Osteocyte (in vitro differentiated cells): ENCODE measurements at regions not wholly inside any gene's neighbourhood (a gene's known extent, or its start where the extent isn't known, plus 50 kb on each side); places are given as distances from the start of the nearest gene placed in this dataset.
A peak's percentile ranks its signal among the peaks of the same experiment; 100 is the strongest.

Source experiments
- DNase-seq: peaks from one replicate; pipeline ENCODE4 v3.0.0; 2021; ENCODE audit warnings: mixed read lengths; ENCODE audit not compliant: unreplicated experiment; ENCODE audit errors: extremely low spot score
- H3K27ac Mint-ChIP-seq: one replicate; pipeline ENCODE4 v1.8.0; 2021; ENCODE audit warnings: mild to moderate bottlenecking, mixed read lengths; ENCODE audit not compliant: unreplicated experiment
- H3K27me3 Mint-ChIP-seq: one replicate; pipeline ENCODE4 v1.8.0; 2021; ENCODE audit warnings: mixed read lengths; ENCODE audit not compliant: unreplicated experiment
- H3K36me3 Mint-ChIP-seq: one replicate; pipeline ENCODE4 v1.8.0; 2021; ENCODE audit warnings: mixed read lengths; ENCODE audit not compliant: unreplicated experiment
- H3K4me1 Mint-ChIP-seq: one replicate; pipeline ENCODE4 v1.8.0; 2021; ENCODE audit warnings: mixed read lengths; ENCODE audit not compliant: unreplicated experiment
- H3K4me3 Mint-ChIP-seq: one replicate; pipeline ENCODE4 v1.8.0; 2021; ENCODE audit warnings: mild to moderate bottlenecking, moderate library complexity, mixed read lengths; ENCODE audit not compliant: unreplicated experiment
- H3K9me3 Mint-ChIP-seq: one replicate; pipeline ENCODE4 v1.8.0; 2021; ENCODE audit warnings: mixed read lengths; ENCODE audit not compliant: unreplicated experiment
- TF ChIP-seq, protein P1 (sequence below): fragments of 200-600 bp; sonication (generic); IDR thresholded peaks from 2 replicates; pipeline ENCODE4 v1.5.0; 2021; ENCODE audit warnings: antibody characterized with exemption, mild to moderate bottlenecking, moderate library complexity

DNA sequence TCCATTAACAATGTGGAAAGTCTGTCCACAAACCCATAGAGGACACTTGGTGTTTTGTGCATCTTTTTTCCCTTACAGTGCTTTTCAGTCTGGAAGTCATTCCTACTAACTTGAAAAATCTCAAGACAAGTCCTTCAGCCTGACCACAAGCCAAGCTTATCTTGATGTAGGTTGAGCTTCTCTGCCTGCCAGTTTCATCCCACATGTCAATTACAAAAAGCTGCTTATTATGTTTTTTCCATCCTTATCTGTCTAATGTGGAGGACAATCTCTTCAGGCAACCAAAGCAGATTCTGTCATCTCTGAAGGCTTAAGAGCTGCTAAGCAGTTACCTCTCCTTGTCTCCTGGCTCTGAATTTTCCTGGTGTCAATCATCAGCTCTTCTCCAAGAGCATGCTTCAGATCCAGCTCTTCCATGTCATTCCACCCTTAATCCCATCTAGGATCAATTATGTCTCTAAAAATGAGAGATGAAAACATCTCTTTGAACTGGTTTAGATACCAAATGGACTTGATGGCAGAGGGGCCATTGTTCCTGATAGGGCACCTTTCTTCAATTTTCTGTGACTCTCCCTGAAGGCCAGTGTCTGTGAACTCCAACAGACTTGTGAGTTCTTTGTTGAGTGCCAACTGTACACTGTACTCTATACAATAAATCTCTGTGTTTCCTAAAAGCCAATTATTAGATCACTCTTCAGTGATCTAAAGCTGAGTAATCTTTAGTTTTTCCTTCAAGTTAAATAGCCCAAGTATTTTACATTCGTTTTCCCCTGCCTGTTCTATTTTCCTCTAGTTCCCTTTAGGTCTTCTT lies 208.6 kb downstream of the RBM43 start:
- DNase-seq = no peak
- Mint-ChIP-seq H3K4me3 (no peak overlapping the region), H3K9me3 (no peaks in the 10 kb centered on the region), H3K27me3 (peaks cover 4% of the 10 kb centered on the region), H3K27ac (no peak overlapping the region), H3K36me3 (no peaks in the 10 kb centered on the region), H3K4me1 (peaks cover 8% of the 10 kb centered on the region)
- TF ChIP-seq, protein P1, sequence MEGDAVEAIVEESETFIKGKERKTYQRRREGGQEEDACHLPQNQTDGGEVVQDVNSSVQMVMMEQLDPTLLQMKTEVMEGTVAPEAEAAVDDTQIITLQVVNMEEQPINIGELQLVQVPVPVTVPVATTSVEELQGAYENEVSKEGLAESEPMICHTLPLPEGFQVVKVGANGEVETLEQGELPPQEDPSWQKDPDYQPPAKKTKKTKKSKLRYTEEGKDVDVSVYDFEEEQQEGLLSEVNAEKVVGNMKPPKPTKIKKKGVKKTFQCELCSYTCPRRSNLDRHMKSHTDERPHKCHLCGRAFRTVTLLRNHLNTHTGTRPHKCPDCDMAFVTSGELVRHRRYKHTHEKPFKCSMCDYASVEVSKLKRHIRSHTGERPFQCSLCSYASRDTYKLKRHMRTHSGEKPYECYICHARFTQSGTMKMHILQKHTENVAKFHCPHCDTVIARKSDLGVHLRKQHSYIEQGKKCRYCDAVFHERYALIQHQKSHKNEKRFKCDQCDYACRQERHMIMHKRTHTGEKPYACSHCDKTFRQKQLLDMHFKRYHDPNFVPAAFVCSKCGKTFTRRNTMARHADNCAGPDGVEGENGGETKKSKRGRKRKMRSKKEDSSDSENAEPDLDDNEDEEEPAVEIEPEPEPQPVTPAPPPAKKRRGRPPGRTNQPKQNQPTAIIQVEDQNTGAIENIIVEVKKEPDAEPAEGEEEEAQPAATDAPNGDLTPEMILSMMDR = no peak

DNA sequence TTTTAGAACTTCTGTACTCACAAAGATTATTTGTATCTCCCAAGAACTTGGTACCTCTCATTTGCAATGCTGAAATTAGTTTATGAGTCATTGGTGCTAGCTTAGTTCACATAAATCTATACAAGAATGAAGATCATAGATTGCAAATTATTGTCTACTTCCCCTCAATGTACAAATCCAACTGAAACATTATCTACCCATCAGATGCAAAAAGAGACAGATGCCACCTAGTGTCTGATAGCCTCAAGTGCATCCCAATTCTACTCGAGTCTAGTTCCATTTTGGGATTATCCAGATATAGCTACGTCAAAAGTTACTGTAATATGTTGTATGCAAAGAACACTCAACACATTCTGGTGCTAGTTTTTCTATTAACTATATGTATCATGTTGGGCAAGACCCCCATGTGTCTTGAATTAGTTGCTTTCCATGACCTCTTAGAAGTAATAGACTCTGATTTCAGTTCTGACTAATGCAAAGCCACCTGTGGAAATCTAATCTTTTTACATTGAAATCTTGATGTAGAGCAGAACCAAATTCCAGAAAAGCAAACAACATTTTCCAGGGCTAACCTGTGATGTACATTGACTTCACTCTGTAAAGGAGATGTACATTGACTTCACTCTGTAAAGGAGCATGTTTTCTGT lies 210.0 kb downstream of the RBM43 start:
- no peak for DNase-seq
- Mint-ChIP-seq H3K4me3 (no peak overlapping the region), H3K27me3 (peaks cover 4% of the 10 kb centered on the region), H3K9me3 (no peaks in the 10 kb centered on the region), H3K36me3 (no peaks in the 10 kb centered on the region), H3K27ac (no peak overlapping the region), H3K4me1 (peaks cover 4% of the 10 kb centered on the region)
- TF ChIP-seq, protein P1 = peak; percentile 84

DNA sequence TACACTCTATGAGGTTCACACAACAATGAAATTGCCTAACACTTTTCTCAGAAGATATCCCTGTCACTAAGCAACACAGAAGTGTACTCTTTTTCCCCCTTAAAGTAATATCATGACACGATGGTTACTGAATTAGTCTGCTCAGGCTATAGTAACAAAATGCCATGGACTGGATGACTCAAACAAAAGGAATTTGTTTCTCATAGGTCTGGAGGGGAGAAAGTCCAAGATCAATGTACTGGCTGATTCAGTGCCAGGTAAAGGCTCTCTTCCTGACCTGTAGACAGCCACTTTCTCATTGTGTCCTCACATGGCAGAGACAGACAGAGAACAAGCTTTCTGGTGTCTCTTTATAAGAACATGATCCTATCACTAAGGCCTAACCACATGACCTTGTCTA lies 211.9 kb downstream of the RBM43 start:
- no peak for DNase-seq
- no peak overlapping the region for H3K27ac Mint-ChIP-seq
- no peaks in the 10 kb centered on the region for H3K9me3 Mint-ChIP-seq
- TF ChIP-seq, protein P1 = no peak
- H3K36me3 Mint-ChIP-seq = no peaks in the 10 kb centered on the region
- H3K4me3 Mint-ChIP-seq = no peak overlapping the region
- H3K27me3 Mint-ChIP-seq = peaks cover 4% of the 10 kb centered on the region
- peaks cover 1% of the 10 kb centered on the region for H3K4me1 Mint-ChIP-seq

DNA sequence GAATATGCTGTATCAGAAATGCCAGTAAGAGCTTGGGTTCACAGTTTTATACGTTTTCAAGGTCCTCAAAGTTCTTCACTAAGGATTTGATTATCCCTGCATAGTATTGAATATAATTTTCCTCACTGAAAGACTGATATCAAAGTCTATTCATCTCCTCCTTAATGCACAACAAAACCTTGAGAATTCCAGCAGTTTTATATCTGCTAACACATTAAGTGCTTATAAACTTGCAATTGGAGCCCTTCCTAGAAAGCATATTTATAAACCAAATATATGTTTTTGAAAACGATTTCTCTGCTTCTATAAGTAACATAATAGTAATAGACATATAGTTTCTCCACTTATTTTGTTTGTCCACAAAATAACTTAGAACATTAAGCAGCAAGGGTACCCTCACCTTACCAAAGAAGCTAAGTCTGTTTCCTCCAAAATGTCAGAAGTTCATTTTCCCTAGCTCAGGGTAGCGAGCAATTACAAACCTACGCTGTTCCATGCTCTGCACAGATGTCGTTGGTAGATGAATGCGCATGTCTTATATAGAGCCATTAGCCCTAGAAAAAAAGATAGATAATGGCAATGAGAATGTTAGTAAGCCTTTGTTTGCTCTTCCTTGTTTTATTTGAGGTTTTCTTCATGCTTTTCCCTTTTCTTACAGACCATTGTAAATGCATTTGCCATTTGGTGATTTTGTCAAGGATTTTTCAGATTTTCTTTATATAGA lies 213.2 kb downstream of the RBM43 start:
- H3K4me1 Mint-ChIP-seq = peaks cover 5% of the 10 kb centered on the region
- H3K4me3 Mint-ChIP-seq = no peak overlapping the region

More for the DNA sequence above, 213.2 kb downstream of the RBM43 start:
- peaks cover 3% of the 10 kb centered on the region for H3K9me3 Mint-ChIP-seq
- no peak overlapping the region for H3K27ac Mint-ChIP-seq
- peaks cover 4% of the 10 kb centered on the region for H3K27me3 Mint-ChIP-seq
- H3K36me3 Mint-ChIP-seq = no peaks in the 10 kb centered on the region
- TF ChIP-seq, protein P1 = no peak
- DNase-seq = no peak
